ENCODE measurements at regions not wholly inside any gene's neighbourhood (a gene's known extent, or its start where the extent isn't known, plus 50 kb on each side); places are given as distances from the start of the nearest gene placed in this dataset.

DNA sequence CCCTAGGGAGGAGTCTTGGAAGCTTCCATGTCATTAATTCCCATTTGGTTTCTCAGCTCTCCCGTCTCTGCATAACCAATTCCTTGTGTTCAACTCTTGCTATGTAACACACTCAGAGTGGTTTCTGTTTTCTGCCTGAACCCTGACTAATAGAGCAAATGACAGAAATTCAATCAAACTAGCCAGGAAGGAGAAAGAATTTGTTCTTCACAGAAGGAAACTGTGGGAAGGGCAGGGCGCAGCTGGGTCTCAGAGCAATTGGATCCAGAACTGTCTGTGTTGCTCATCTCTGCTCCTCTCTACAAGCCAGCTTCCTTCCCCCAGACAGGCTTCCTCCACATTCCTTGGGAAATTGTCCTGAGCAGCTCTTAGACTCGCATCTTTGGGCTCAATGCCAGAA lies 269.8 kb downstream of the TNS1 start:
- Histone ChIP-seq H3K36me3 (ENCODE audit: insufficient read depth, low read length) (no peaks in the 10 kb centered on the region), H3K9me3 (ENCODE audit: control insufficient read depth, insufficient read depth, low read length) (no peaks in the 10 kb centered on the region), H3K9ac (ENCODE audit: low read depth, low read length) (no peak overlapping the region), H3K4me1 (ENCODE audit: insufficient read depth, low read length) (no peaks in the 10 kb centered on the region)

DNA sequence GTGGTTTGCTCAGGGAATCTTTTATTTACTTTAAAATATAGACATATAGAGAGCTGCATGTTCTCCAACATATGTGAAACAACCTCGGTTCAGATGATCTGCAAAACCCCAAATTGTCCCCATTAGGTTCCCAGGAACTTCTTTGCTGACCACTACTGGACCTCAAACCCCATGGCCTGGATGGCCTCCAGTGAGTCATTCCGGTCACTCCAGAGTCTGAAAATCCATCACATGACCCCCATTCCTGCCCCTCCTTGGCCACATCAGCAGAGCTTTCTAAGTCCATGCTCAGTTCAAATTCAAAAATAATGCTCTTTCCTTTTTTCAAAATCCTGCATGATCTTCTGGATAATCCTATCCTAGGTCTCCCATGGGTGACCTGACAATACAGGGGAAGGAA lies 271.0 kb downstream of the TNS1 start:
- no peak overlapping the region for H3K9ac ChIP-seq (ENCODE audit: low read depth, low read length)
- no peaks in the 10 kb centered on the region for H3K4me1 ChIP-seq (ENCODE audit: insufficient read depth, low read length)
- H3K36me3 ChIP-seq (ENCODE audit: insufficient read depth, low read length), result no peaks in the 10 kb centered on the region
- no peaks in the 10 kb centered on the region for H3K9me3 ChIP-seq (ENCODE audit: control insufficient read depth, insufficient read depth, low read length)

DNA sequence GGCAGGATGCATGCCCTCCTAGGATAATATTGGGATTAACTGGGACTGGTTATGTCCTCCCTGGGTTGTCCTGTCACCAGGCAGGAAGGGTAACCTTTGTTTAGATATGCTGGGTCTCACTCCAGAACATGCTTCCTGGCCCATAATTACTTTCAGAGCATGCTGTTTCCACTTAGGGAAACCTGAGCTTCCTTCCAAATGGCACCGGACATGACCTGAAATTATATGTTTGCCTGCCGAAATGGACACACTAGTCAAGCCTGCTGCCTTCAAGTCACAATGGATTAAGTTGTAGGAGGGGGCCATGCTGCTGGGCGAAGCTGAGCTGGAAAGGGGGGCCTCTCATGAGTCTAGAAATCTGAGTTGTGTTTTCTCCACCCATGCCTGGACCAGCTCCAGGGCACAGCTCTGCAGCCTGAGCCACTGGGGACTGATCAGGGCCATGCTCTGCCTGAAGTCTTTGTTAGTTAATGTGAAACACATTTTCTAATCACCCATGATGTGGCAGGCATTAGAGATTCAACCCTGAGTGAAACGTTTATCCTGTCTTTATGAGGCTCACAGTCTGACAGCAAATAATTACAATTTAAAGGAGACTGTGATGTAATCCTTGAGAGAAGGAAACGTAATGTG lies 273.3 kb downstream of the TNS1 start:
- Histone ChIP-seq H3K9ac (ENCODE audit: low read depth, low read length) (no peak overlapping the region), H3K36me3 (ENCODE audit: insufficient read depth, low read length) (no peaks in the 10 kb centered on the region), H3K9me3 (ENCODE audit: control insufficient read depth, insufficient read depth, low read length) (no peaks in the 10 kb centered on the region), H3K4me1 (ENCODE audit: insufficient read depth, low read length) (no peaks in the 10 kb centered on the region)

DNA sequence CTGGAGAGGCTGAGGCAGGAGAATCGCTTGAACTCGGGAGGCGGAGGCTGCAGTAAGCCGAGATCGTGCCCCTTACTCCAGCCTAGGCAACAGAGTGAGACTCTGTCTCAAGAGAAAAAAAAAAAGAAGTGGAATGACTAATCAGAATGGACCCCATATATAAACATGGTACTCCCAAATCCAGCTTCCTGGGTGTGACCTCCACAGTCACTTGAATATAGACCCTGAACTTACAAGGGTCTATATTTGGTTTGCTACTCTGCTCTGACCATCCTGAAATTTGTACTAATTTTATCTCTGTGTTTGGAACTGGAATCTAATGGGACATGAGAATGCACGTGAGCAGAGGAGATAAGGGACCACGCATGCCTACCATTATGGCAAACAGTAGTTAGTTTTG lies 275.0 kb downstream of the TNS1 start:
- H3K9ac ChIP-seq (ENCODE audit: low read depth, low read length), result no peak overlapping the region
- H3K4me1 ChIP-seq (ENCODE audit: insufficient read depth, low read length), result no peaks in the 10 kb centered on the region

DNA sequence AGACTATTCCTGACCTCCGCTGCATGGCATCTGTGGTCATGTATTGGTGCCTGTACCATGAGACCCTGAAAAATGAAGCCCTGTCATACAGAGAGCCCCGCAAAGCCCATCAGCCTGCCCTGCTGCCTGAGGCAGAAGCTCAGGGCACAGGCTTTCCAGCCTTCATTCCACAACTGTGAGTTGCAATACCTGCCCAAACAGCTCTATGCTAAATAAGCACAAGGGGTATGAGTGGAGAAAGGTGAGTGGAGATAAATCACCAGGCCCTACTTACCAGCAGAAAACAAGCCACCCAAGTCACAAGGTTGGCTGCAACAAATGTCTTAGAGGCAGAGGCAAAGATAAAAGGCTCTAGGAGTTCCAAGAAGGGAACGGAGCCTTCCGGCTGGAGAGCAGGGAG lies 277.4 kb downstream of the TNS1 start:
- H3K36me3 ChIP-seq (ENCODE audit: insufficient read depth, low read length), result no peaks in the 10 kb centered on the region
- H3K9me3 ChIP-seq (ENCODE audit: control insufficient read depth, insufficient read depth, low read length), result no peaks in the 10 kb centered on the region
- H3K4me1 ChIP-seq (ENCODE audit: insufficient read depth, low read length), result no peaks in the 10 kb centered on the region
- H3K9ac ChIP-seq (ENCODE audit: low read depth, low read length), result no peak overlapping the region

More for the DNA sequence above, 275.0 kb downstream of the TNS1 start:
- Histone ChIP-seq H3K36me3 (ENCODE audit: insufficient read depth, low read length) (no peaks in the 10 kb centered on the region), H3K9me3 (ENCODE audit: control insufficient read depth, insufficient read depth, low read length) (no peaks in the 10 kb centered on the region)

DNA sequence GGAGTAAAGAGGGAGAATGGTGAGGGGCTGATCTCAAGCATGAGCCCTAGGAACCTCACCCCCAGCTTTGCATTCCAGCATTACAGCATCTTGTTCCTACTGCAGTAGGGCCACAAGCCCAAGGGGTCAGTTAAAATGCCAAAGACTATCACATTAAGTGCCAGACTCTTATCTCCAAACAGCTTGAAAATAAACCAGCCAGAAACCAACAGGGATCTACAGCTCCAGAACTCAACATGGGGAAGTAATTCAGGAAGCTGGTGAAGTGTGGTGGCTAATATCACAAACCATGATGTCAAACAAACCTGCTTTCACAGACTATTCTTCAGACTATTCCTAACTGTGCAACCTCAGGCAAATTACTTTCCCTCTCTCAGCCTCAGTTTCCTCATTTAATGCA lies 278.3 kb downstream of the TNS1 start:
- H3K36me3 ChIP-seq (ENCODE audit: insufficient read depth, low read length), result no peaks in the 10 kb centered on the region
- no peak overlapping the region for H3K9ac ChIP-seq (ENCODE audit: low read depth, low read length)
- no peaks in the 10 kb centered on the region for H3K4me1 ChIP-seq (ENCODE audit: insufficient read depth, low read length)
- H3K9me3 ChIP-seq (ENCODE audit: control insufficient read depth, insufficient read depth, low read length), result no peaks in the 10 kb centered on the region

DNA sequence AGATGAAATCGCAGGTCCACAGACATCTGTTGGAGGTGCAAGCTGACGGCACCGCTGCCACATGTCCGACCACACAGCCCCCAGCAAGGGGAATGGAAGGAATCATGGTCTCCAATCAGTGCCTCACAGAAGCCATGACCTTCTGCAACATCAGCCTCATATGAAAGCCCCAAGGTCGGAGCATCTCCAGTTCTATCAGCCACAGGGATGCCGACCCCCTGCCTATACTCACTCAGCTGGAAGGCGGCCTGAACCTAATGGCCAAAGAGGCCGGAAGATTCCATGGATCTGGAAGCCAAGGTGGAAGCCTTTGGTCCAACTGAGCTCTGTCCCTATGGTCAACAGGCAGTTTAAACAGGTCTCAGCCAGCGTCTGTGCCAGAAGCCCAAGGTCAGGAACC lies 278.8 kb downstream of the TNS1 start:
- no peaks in the 10 kb centered on the region for H3K4me1 ChIP-seq (ENCODE audit: insufficient read depth, low read length)
- no peaks in the 10 kb centered on the region for H3K9me3 ChIP-seq (ENCODE audit: control insufficient read depth, insufficient read depth, low read length)
- H3K9ac ChIP-seq (ENCODE audit: low read depth, low read length), result no peak overlapping the region
- no peaks in the 10 kb centered on the region; the same call in 1 of the 2 replicates for H3K36me3 ChIP-seq (ENCODE audit: insufficient read depth, low read length)

DNA sequence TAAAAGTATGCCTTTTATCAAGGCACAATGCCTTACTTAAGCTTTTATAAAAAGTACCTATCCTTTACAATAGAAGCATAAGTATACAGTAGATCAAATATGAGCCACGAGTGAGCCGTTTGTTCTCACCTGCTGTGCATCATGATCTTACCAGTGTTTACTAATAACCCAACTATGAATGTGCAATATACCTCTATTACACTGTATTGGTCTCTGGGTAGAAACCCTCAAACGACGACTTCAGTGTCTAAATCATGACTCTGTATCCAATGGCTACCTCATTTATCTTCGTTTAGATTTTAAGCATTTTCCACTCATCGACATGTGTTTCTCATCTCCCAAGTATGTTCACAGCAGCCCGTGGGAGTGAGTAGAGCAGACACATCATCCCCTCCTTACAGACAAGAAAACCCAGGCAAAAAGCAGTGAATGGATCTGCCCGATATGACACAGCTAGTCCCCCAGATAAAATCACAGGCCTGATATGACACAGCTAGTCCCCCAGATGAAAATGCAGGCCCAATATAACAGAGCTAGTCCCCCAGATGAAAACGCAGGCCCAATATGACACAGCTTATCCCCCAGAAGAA lies 279.8 kb downstream of the TNS1 start:
- no peak overlapping the region for H3K9ac ChIP-seq (ENCODE audit: low read depth, low read length)
- H3K36me3 ChIP-seq (ENCODE audit: insufficient read depth, low read length), result no peaks in the 10 kb centered on the region; the same call in 1 of the 2 replicates
- H3K9me3 ChIP-seq (ENCODE audit: control insufficient read depth, insufficient read depth, low read length), result no peaks in the 10 kb centered on the region

DNA sequence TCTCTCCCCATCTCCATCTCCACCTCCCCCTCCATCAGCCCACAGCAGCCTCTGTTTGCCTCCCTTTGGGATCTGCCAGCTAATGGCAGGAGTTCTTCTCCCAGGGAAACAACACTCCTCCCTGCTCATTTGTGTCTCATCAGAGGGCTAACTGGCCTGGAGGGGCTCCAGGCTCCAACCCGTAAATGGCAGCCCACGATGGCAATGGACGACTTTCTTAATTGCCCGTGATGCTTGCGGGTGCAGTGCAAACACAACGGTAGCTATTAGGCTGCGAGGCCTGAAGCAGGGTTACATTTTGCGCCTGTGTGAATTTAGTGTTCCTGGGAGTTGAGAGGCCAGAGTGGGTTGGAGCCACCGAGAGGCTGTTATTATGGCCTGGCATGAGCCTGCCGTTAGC lies 285.1 kb downstream of the TNS1 start:
- 0 out of 2 replicates have a peak, but pooled peaks cover 4% of the 10 kb centered on the region for H3K9me3 ChIP-seq (ENCODE audit: control insufficient read depth, insufficient read depth, low read length)
- no peak overlapping the region for H3K9ac ChIP-seq (ENCODE audit: low read depth, low read length)
- peaks cover 3% of the 10 kb centered on the region; the same call in 1 of the 2 replicates for H3K4me1 ChIP-seq (ENCODE audit: insufficient read depth, low read length)
- H3K36me3 ChIP-seq (ENCODE audit: insufficient read depth, low read length), result no peaks in the 10 kb centered on the region; the same call in 1 of the 2 replicates

More for the DNA sequence above, 279.8 kb downstream of the TNS1 start:
- H3K4me1 ChIP-seq (ENCODE audit: insufficient read depth, low read length), result no peaks in the 10 kb centered on the region

DNA sequence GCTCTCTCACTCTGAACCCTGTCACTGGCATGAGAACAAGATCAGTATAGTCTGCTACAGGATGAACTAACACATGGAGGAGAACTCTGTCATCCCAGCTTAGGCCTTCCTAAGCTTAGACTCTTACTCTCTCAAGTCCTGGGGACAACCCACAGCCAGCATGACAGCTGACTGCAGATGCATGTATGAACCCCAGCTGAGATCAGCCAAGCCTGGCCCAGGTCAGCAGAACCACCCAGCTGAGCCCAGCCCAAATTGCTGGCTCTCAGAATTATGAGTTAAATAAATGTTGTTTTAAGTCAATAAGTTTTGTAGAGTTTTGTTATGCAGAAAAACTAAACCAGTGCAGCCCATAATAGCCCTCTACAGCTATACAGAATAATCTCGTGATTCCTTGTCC lies 287.3 kb downstream of the TNS1 start:
- Histone ChIP-seq H3K4me1 (ENCODE audit: insufficient read depth, low read length) (peaks cover 3% of the 10 kb centered on the region; the same call in 1 of the 2 replicates), H3K36me3 (ENCODE audit: insufficient read depth, low read length) (no peaks in the 10 kb centered on the region; the same call in 1 of the 2 replicates), H3K9me3 (ENCODE audit: control insufficient read depth, insufficient read depth, low read length) (0 out of 2 replicates have a peak, but pooled peaks cover 4% of the 10 kb centered on the region), H3K9ac (ENCODE audit: low read depth, low read length) (no peak overlapping the region)

DNA sequence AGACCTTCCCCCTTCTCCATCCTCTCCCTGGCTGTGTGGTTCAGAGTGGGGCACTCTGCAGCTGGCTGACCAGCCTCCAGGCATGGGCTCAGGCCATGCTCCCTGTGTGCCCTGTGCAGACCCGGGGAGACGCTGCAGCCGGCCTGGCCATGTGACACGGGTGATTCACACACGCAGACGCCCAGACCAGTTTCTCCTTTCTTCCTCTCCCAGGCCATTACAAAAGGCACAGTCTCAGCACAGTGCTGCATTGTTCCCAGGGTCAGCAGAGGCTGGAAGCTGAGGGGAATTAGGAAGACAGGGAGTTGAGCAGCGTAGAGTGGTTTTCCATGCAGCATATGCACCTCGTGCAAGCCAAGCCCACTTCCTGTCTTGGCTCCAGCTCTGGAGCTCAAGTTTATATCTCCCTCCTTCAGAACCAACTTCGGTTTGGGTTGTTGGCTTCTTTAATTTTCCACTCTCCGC lies 288.5 kb downstream of the TNS1 start:
- Histone ChIP-seq H3K9me3 (ENCODE audit: control insufficient read depth, insufficient read depth, low read length) (0 out of 2 replicates have a peak, but pooled peaks cover 4% of the 10 kb centered on the region), H3K4me1 (ENCODE audit: insufficient read depth, low read length) (peaks cover 3% of the 10 kb centered on the region; the same call in 1 of the 2 replicates), H3K9ac (ENCODE audit: low read depth, low read length) (no peak overlapping the region), H3K36me3 (ENCODE audit: insufficient read depth, low read length) (no peaks in the 10 kb centered on the region; the same call in 1 of the 2 replicates)

DNA sequence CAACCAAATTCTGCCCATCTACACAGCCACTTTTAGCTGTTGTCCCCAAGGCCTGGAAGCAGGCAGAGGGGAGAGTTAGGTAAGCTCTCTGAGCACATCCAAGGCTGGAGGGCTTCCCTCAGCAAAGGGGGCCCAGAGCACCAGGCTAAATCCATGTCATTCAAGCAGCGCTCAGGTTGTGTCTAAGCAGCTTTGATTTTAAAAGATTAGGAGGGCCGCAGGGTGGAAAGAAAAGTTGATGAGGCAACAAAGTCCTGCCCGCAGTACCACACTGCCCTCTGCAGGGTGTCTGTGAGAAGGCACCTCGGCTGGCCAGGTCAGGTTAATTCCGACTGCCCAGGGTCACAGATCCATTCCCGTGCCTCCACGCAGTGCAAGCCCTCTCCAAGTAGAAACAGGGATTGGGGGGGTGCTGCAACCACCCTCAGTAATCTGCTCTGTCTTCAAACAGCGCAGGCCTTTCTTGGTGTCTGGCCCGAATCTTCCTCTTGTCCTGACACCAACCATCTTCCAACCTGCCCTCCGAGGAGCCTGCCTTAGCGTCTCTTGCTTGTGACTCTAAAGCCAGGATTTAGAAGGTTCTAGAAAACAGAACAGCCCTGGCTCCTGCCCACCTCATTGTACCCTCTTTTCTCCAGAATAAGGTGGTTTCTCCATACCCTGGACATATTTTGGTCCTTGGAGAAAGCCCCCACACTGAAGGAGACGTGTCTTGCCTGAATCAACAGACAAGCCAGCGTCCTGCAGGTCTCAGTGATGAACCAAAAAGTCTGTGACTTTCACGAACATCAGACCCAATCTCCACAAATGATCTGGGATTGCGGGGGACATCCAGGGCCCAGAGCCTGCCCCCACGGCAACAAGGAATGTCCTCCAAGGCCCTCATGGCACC lies 289.2 kb downstream of the TNS1 start:
- Histone ChIP-seq H3K9ac (ENCODE audit: low read depth, low read length) (no peak overlapping the region), H3K36me3 (ENCODE audit: insufficient read depth, low read length) (no peaks in the 10 kb centered on the region), H3K9me3 (ENCODE audit: control insufficient read depth, insufficient read depth, low read length) (0 out of 2 replicates have a peak, but pooled peaks cover 4% of the 10 kb centered on the region), H3K4me1 (ENCODE audit: insufficient read depth, low read length) (peaks cover 3% of the 10 kb centered on the region; the same call in 1 of the 2 replicates)

DNA sequence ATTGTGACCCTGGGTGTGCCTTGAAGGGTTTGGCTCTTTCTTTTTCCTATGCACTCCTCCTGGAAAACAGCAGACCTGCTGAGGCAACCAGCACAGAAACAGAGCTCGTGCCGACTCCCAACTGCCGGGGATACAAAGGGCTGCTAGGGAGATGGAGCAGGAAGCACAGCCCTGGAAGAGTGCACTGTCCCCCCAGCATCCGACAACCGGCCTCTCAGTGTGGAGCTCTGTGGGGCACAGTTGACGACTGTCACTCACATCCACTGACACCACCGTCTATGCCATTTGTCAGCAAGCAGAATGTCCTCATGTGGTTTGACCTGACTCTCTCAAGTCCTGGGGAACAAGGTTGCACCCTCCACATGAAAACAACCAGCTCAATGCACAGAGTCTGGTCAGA lies 290.4 kb downstream of the TNS1 start:
- H3K36me3 ChIP-seq (ENCODE audit: insufficient read depth, low read length), result no peaks in the 10 kb centered on the region
- H3K4me1 ChIP-seq (ENCODE audit: insufficient read depth, low read length), result peaks cover 3% of the 10 kb centered on the region; the same call in 1 of the 2 replicates
- 0 out of 2 replicates have a peak, but pooled peaks cover 4% of the 10 kb centered on the region for H3K9me3 ChIP-seq (ENCODE audit: control insufficient read depth, insufficient read depth, low read length)
- H3K9ac ChIP-seq (ENCODE audit: low read depth, low read length), result no peak overlapping the region

DNA sequence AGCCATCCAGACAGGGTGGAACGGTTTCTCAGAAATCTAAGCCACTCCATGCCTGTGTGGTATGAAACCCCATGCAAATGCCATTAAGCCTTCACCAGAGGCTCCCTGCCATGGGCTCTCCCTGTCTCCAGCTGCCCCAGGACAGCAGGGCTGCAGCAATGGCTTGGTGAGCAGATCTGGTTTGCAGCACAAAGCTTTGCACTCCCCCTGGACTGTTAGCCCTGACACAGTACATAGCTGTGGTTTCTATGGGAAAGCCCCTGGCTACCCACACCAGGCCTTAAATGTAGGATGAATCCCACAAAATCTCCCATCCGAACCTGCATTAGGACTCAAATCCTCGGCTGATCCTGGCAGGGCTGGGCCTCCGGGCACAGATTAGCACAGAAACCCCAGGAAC lies 291.6 kb downstream of the TNS1 start:
- Histone ChIP-seq H3K4me1 (ENCODE audit: insufficient read depth, low read length) (peaks cover 9% of the 10 kb centered on the region; the same call in 1 of the 2 replicates), H3K9ac (ENCODE audit: low read depth, low read length) (no peak overlapping the region), H3K9me3 (ENCODE audit: control insufficient read depth, insufficient read depth, low read length) (0 out of 2 replicates have a peak, but pooled peaks cover 4% of the 10 kb centered on the region), H3K36me3 (ENCODE audit: insufficient read depth, low read length) (no peaks in the 10 kb centered on the region)
